ENCODE measurements at regions not wholly inside any gene's neighbourhood (a gene's known extent, or its start where the extent isn't known, plus 50 kb on each side); places are given as distances from the start of the nearest gene placed in this dataset.
"Not testable (repeated sequence)": the region's sequence is repeated elsewhere in the genome, so short reads cannot be mapped to it uniquely, and the experiment has no call there.

GRCh38 chr7:67923286-67923685 lies 926.7 kb downstream of the TYW1 start:
- H3K27me3 ChIP-seq (ENCODE audit: insufficient read depth, low read length): no peaks in the 10 kb centered on the region
- no peaks in the 10 kb centered on the region for H3K36me3 Mint-ChIP-seq (ENCODE audit: low read depth, unreplicated experiment)
- H3K4me3 Mint-ChIP-seq (ENCODE audit: unreplicated experiment): no peak overlapping the region
- H3K27ac Mint-ChIP-seq (ENCODE audit: unreplicated experiment): no peak overlapping the region
- H2AFZ ChIP-seq (ENCODE audit: low read depth, low read length): no peak overlapping the region
- no peak for DNase-seq (ENCODE audit: low read depth)
- H3K36me3 ChIP-seq (ENCODE audit: insufficient read depth, low read length): no peaks in the 10 kb centered on the region
- no peaks in the 10 kb centered on the region for H4K20me1 ChIP-seq (ENCODE audit: insufficient read depth, low read length)
- no peaks in the 10 kb centered on the region for H3K4me1 Mint-ChIP-seq (ENCODE audit: low read depth, unreplicated experiment)
- no peak overlapping the region for H3K4me2 ChIP-seq (ENCODE audit: low read length)
- H3K4me3 ChIP-seq (ENCODE audit: insufficient read depth, low read depth, low read length): no peak overlapping the region
- H3K27ac ChIP-seq (ENCODE audit: low read depth, low read length): no peak overlapping the region
- H3K4me1 ChIP-seq (ENCODE audit: insufficient read depth, low read length): no peaks in the 10 kb centered on the region
- no peak overlapping the region for H3K9ac ChIP-seq (ENCODE audit: low read length)
- TF ChIP-seq CTCF (IDR thresholded peaks at IDR 0.05; ENCODE audit: insufficient read depth, low read depth, low read length): no peak
- no peak for TF ChIP-seq EZH2 (IDR thresholded peaks at IDR 0.05; ENCODE audit: insufficient read depth, low read length)
- peaks cover 1% of the 10 kb centered on the region for H3K9me3 Mint-ChIP-seq (ENCODE audit: unreplicated experiment)
- H3K9me3 ChIP-seq (ENCODE audit: insufficient read depth, low read depth, low read length): no peaks in the 10 kb centered on the region
- FAIRE-seq: no peak
- no peaks in the 10 kb centered on the region for H3K27me3 Mint-ChIP-seq (ENCODE audit: low read depth, unreplicated experiment)
- H3K79me2 ChIP-seq (ENCODE audit: insufficient read depth, low read length): no peaks in the 10 kb centered on the region

GRCh38 chr7:67928141-67928540 lies 931.5 kb downstream of the TYW1 start:
- H3K27me3 Mint-ChIP-seq (ENCODE audit: low read depth, unreplicated experiment): no peaks in the 10 kb centered on the region
- DNase-seq (ENCODE audit: low read depth): no peak
- no peak overlapping the region for H3K9ac ChIP-seq (ENCODE audit: low read length)
- TF ChIP-seq EZH2 (IDR thresholded peaks at IDR 0.05; ENCODE audit: insufficient read depth, low read length): no peak
- no peak for TF ChIP-seq CTCF (IDR thresholded peaks at IDR 0.05; ENCODE audit: insufficient read depth, low read depth, low read length)
- H2AFZ ChIP-seq (ENCODE audit: low read depth, low read length): no peak overlapping the region
- no peaks in the 10 kb centered on the region for H3K27me3 ChIP-seq (ENCODE audit: insufficient read depth, low read length)
- no peaks in the 10 kb centered on the region for H4K20me1 ChIP-seq (ENCODE audit: insufficient read depth, low read length)
- H3K9me3 Mint-ChIP-seq (ENCODE audit: unreplicated experiment): peaks cover 4% of the 10 kb centered on the region
- H3K27ac Mint-ChIP-seq (ENCODE audit: unreplicated experiment): no peak overlapping the region
- H3K4me3 ChIP-seq (ENCODE audit: insufficient read depth, low read depth, low read length): no peak overlapping the region
- no peaks in the 10 kb centered on the region for H3K36me3 Mint-ChIP-seq (ENCODE audit: low read depth, unreplicated experiment)
- H3K79me2 ChIP-seq (ENCODE audit: insufficient read depth, low read length): no peaks in the 10 kb centered on the region
- no peaks in the 10 kb centered on the region for H3K36me3 ChIP-seq (ENCODE audit: insufficient read depth, low read length)
- no peaks in the 10 kb centered on the region for H3K4me1 Mint-ChIP-seq (ENCODE audit: low read depth, unreplicated experiment)
- FAIRE-seq: no peak
- no peaks in the 10 kb centered on the region for H3K4me1 ChIP-seq (ENCODE audit: insufficient read depth, low read length)
- no peaks in the 10 kb centered on the region for H3K9me3 ChIP-seq (ENCODE audit: insufficient read depth, low read depth, low read length)
- no peak overlapping the region for H3K4me3 Mint-ChIP-seq (ENCODE audit: unreplicated experiment)
- H3K4me2 ChIP-seq (ENCODE audit: low read length): no peak overlapping the region
- H3K27ac ChIP-seq (ENCODE audit: low read depth, low read length): no peak overlapping the region

GRCh38 chr7:67936447-67936846 lies 939.8 kb downstream of the TYW1 start:
- not testable (repeated sequence) for H3K27ac Mint-ChIP-seq (ENCODE audit: unreplicated experiment); H3K9me3 Mint-ChIP-seq (ENCODE audit: unreplicated experiment); H2AFZ ChIP-seq (ENCODE audit: low read depth, low read length); H3K27me3 ChIP-seq (ENCODE audit: insufficient read depth, low read length); H3K36me3 Mint-ChIP-seq (ENCODE audit: low read depth, unreplicated experiment); H3K4me1 Mint-ChIP-seq (ENCODE audit: low read depth, unreplicated experiment); H3K9me3 ChIP-seq (ENCODE audit: insufficient read depth, low read depth, low read length); H3K4me3 Mint-ChIP-seq (ENCODE audit: unreplicated experiment); DNase-seq (ENCODE audit: low read depth); H3K79me2 ChIP-seq (ENCODE audit: insufficient read depth, low read length); H3K27me3 Mint-ChIP-seq (ENCODE audit: low read depth, unreplicated experiment); H3K36me3 ChIP-seq (ENCODE audit: insufficient read depth, low read length); H3K4me2 ChIP-seq (ENCODE audit: low read length); H4K20me1 ChIP-seq (ENCODE audit: insufficient read depth, low read length); FAIRE-seq; H3K4me1 ChIP-seq (ENCODE audit: insufficient read depth, low read length); H3K4me3 ChIP-seq (ENCODE audit: insufficient read depth, low read depth, low read length); H3K27ac ChIP-seq (ENCODE audit: low read depth, low read length); H3K9ac ChIP-seq (ENCODE audit: low read length)

All from astrocyte (in vitro differentiated cells and primary cell).